ENCODE measurements at regions not wholly inside any gene's neighbourhood (a gene's known extent, or its start where the extent isn't known, plus 50 kb on each side); places are given as distances from the start of the nearest gene placed in this dataset.

GRCh38 chr2:172193331-172194089, 90.8 kb upstream of the DLX2 start:
- TF ChIP-seq CTCF (IDR thresholded peaks at IDR 0.05) (no peak), POLR2AphosphoS5 (IDR thresholded peaks at IDR 0.05) (no peak), POLR2A (IDR thresholded peaks at IDR 0.05) (no peak)
